Neural progenitor cell (in vitro differentiated cells): ENCODE measurements at regions not wholly inside any gene's neighbourhood (a gene's known extent, or its start where the extent isn't known, plus 50 kb on each side); places are given as distances from the start of the nearest gene placed in this dataset.

Experiments
- EZH2 ChIP-seq: fragments of 200-600 bp; sonication (generic); IDR thresholded peaks from 2 replicates; pipeline ENCODE4 v1.6.1; 2017; ENCODE audit warnings: antibody characterized with exemption, mild to moderate bottlenecking, moderate library complexity
- EZH2phosphoT487 ChIP-seq: fragments of 200-600 bp; sonication (generic); IDR thresholded peaks from 2 replicates; pipeline ENCODE4 v1.6.1; 2017; ENCODE audit warnings: antibody characterized with exemption
- TF ChIP-seq, protein P1 (sequence below): fragments of 200-600 bp; sonication (generic); IDR thresholded peaks from 2 replicates; pipeline ENCODE4 v1.5.1; 2017; ENCODE audit warnings: antibody characterized with exemption, mild to moderate bottlenecking

DNA sequence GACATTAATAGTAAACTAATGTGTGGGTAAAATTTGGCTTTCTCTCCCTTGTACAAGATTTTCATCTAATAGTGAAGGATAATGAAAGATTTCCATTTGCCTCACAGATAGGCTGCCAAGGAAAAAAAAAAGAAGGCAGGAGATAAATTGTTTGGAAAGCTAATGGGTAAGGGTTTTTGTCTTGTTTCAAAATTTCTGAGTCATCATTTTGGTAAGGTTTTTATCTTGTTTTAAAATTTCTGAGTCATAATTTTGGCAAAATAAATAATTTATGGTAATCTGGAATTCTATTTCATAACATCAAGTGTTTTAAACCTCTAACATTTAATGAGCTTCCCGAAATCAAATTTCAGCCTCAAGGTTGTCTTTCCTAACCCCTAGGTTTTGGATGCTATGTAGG is 1035.7 kb upstream of the FBXO33 start:
- TF ChIP-seq, protein P1, sequence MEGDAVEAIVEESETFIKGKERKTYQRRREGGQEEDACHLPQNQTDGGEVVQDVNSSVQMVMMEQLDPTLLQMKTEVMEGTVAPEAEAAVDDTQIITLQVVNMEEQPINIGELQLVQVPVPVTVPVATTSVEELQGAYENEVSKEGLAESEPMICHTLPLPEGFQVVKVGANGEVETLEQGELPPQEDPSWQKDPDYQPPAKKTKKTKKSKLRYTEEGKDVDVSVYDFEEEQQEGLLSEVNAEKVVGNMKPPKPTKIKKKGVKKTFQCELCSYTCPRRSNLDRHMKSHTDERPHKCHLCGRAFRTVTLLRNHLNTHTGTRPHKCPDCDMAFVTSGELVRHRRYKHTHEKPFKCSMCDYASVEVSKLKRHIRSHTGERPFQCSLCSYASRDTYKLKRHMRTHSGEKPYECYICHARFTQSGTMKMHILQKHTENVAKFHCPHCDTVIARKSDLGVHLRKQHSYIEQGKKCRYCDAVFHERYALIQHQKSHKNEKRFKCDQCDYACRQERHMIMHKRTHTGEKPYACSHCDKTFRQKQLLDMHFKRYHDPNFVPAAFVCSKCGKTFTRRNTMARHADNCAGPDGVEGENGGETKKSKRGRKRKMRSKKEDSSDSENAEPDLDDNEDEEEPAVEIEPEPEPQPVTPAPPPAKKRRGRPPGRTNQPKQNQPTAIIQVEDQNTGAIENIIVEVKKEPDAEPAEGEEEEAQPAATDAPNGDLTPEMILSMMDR = no peak
- TF ChIP-seq EZH2 (no peak), EZH2phosphoT487 (no peak)
